NCI-H1092 (cell line): ENCODE measurements at regions not wholly inside any gene's neighbourhood (a gene's known extent, or its start where the extent isn't known, plus 50 kb on each side); places are given as distances from the start of the nearest gene placed in this dataset.
A peak's percentile ranks its signal among the peaks of the same experiment; 100 is the strongest.

Source experiments
- DNase-seq: peaks from one replicate; lab custom pipeline; 2025; lab: John Stamatoyannopoulos, UW

- DNase-seq = no peak
These were observed 183.9 kb upstream of the MCHR2 start for GRCh38 chr6:100177956-100178355.

GRCh38 chr6:100176951-100177710 lies 183.1 kb upstream of the MCHR2 start:
- DNase-seq = no peak

GRCh38 chr6:100176311-100176950 lies 182.4 kb upstream of the MCHR2 start:
- no peak for DNase-seq

- no peak for DNase-seq
These were observed 181.8 kb upstream of the MCHR2 start for GRCh38 chr6:100175814-100176310.

GRCh38 chr6:100173211-100173610 lies 179.2 kb upstream of the MCHR2 start:
- no peak for DNase-seq

GRCh38 chr6:100172322-100172713 lies 178.3 kb upstream of the MCHR2 start:
- no peak for DNase-seq

GRCh38 chr6:100171533-100172321 lies 177.7 kb upstream of the MCHR2 start:
- DNase-seq = no peak

- DNase-seq = no peak
These were observed 174.1 kb upstream of the MCHR2 start for GRCh38 chr6:100168148-100168547.

GRCh38 chr6:100167585-100167984 lies 173.6 kb upstream of the MCHR2 start:
- DNase-seq = no peak

GRCh38 chr6:100166956-100167355 lies 172.9 kb upstream of the MCHR2 start:
- DNase-seq = no peak

GRCh38 chr6:100165442-100165841 lies 171.4 kb upstream of the MCHR2 start:
- no peak for DNase-seq

- no peak for DNase-seq
These were observed 169.0 kb upstream of the MCHR2 start for GRCh38 chr6:100163035-100163434.

GRCh38 chr6:100161782-100162365 lies 167.9 kb upstream of the MCHR2 start:
- DNase-seq = no peak

GRCh38 chr6:100160930-100161329 lies 166.9 kb upstream of the MCHR2 start:
- DNase-seq = peak; percentile 37

- no peak for DNase-seq
These were observed 161.1 kb upstream of the MCHR2 start for GRCh38 chr6:100155141-100155540.

GRCh38 chr6:100153636-100154275 lies 159.7 kb upstream of the MCHR2 start:
- no peak for DNase-seq

GRCh38 chr6:100152201-100152600 lies 158.2 kb upstream of the MCHR2 start:
- DNase-seq = no peak

- DNase-seq = no peak
These were observed 151.0 kb upstream of the MCHR2 start for GRCh38 chr6:100144991-100145390.

- peak; percentile 55 for DNase-seq
These were observed 144.5 kb upstream of the MCHR2 start for GRCh38 chr6:100138346-100139022.

- DNase-seq = no peak
These were observed 143.7 kb upstream of the MCHR2 start for GRCh38 chr6:100137759-100138158.

- no peak for DNase-seq
These were observed 142.6 kb upstream of the MCHR2 start for GRCh38 chr6:100136590-100136989.
